LoVo (cell line): ENCODE measurements at regions not wholly inside any gene's neighbourhood (a gene's known extent, or its start where the extent isn't known, plus 50 kb on each side); places are given as distances from the start of the nearest gene placed in this dataset.
"Not testable (repeated sequence)": the region's sequence is repeated elsewhere in the genome, so short reads cannot be mapped to it uniquely, and the experiment has no call there.

Experiments
- DNase-seq: peaks from one replicate; pipeline ENCODE4 v3.0.0-alpha.2; 2016; ENCODE audit warnings: low spot score

GRCh38 chr5:145652700-145653099, 182.4 kb downstream of the PRELID2 start:
- DNase-seq: not testable (repeated sequence)

GRCh38 chr5:145647137-145647536, 188.0 kb downstream of the PRELID2 start:
- DNase-seq: not testable (repeated sequence)

DNA sequence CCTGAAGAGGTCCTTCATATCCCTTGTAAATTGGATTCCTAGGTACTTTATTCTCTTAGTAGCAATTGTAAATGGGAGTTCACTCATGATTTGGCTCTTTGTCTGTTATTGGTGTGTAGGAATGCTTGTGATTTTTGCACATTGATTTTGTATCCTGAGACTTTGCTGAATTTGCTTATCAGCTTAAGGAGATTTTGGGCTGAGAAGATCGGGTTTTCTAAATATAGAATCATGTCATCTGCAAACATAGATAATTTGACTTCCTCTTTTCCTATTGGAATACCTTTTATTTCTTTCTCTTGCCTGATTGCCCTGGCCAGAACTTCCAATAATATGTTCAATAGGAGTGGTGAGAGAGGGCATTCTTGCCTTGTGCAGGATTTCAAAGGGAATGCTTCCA, 191.9 kb downstream of the PRELID2 start:
- not testable (repeated sequence) for DNase-seq

DNA sequence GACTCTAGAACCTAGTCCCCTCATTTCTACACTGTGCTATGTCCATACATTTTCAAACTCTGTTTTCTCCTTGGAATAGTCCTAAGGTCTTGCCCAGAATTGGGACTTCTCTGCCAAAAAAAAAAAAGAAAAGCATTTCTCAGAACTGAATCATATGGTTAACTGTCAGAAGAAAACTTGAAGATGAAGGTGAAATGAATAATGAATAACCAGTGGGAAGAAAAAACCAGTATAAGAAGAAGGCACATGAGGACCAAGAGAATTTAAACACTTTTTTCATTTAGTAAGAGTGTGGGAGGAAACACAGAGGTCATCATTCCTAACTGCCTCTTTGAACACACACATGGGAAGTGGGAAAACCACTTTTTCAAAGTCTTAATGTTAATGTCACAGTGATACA, 197.7 kb downstream of the PRELID2 start:
- DNase-seq: no peak

DNA sequence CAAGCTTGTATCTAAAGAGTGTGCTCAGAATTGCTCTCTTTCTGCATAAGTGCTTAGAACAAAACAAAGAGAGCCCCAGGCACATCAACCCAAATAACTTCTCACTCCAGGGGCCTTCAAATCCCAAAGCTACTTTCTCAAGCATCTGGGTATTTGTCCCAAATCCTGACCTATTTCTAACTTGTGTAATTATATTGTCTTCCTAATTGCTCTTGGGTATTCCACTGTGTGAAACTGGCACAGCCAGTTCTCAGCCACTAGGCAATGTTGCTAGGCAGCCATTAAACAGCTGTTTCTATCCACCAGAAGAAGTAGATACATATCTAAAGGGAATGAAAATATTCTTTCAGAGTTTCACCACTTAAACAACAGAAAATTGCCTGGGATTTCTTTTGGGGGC, 198.8 kb downstream of the PRELID2 start:
- DNase-seq: no peak

DNA sequence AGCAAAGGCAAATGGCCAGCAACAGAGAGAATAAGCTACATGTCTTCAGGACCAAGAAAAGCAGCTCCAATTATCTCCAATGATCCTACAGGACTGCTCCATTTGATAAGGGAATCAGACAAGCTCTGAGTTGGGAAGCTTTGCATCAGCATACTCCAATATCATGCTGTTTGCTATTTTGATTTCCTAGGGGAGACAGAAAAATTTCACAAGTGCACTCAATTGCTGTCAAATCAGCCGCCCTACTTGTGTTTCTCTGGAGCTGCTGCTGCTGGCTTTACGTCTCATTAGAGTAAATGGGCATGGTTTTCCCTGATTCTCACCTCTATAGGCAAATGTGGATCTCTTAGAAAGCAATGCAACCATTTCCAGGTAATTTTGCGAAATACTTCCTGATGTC, 201.7 kb downstream of the PRELID2 start:
- no peak for DNase-seq

DNA sequence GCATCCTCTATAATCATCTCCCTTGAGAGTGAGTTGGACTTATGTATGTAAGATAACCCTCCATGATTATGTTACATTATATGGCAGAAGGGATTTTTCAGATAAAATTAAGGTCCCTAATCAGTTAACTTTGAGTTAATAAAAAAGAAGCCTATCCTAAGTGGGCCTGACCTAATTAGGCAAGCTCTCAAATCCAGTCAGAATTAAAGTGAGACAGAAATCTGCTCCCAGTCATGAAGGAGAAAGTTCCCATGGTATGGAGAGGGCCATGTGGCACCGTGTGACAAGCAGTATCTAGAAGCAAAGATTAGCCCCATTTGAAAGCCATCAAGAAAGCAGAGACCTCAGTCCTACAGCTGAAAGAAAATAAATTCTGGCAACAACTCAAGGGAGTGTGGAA, 202.4 kb downstream of the PRELID2 start:
- no peak for DNase-seq

- DNase-seq: no peak
These were observed 206.1 kb downstream of the PRELID2 start for GRCh38 chr5:145629047-145629446.

- no peak for DNase-seq
These were observed 206.6 kb downstream of the PRELID2 start for GRCh38 chr5:145628525-145628924.

GRCh38 chr5:145619806-145620310, 215.3 kb downstream of the PRELID2 start:
- no peak for DNase-seq

DNA sequence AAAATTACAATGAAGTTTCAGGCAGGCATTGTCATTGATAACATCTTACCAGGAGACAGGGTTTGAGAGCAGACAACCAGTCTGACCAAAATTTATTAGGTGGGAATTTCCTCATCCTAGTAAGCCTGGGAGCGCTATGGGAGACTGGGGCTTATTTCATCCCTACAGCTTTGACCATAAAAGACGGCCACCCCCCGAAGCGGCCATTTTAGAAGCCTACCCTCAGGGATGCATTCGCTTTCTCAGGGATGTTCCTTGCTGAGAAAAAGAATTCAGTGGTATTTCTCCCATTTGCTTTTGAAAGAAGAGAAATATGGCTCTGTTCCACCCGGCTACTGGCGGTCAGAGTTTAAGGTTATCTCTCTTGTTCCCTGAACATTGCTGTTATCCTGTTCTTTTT, 218.4 kb downstream of the PRELID2 start:
- DNase-seq: not testable (repeated sequence)

DNA sequence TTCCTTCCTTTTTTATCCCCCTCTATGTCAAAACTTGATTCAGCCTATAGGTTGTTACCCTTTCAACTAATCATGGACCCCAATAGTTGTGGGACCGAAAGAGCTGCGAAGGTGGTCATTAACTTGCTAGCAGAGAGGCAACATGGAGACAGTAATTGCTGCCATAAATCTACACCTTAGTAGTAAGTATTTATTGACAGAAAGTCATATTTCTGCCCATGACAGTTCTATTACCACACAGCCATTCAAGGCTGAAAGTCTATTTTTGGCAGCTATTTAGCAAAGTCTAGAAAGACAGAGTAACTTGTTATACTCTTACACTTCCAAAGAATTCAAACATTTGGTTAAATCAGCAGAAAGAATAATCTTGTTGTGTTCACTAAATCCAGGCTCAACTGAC, 236.2 kb downstream of the PRELID2 start:
- no peak for DNase-seq

DNA sequence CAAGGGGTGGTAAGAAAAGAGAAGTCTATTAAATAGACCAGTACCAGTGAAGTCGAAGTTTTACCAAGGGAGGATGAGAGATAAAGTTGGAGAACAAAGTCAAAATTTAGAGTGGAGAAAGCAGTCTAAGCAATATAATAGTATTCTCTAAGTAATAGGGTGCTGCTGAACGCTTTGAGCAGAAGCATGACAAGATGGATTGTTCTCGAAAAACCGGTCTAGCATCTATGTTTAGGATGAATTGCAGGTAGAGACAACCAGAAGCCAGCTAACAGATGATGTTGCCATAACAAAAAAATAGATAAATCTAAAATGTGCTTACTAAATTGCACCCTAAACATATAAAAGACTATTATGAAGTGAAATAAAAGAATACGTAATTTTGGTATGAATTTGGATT, 237.0 kb downstream of the PRELID2 start:
- DNase-seq: no peak

DNA sequence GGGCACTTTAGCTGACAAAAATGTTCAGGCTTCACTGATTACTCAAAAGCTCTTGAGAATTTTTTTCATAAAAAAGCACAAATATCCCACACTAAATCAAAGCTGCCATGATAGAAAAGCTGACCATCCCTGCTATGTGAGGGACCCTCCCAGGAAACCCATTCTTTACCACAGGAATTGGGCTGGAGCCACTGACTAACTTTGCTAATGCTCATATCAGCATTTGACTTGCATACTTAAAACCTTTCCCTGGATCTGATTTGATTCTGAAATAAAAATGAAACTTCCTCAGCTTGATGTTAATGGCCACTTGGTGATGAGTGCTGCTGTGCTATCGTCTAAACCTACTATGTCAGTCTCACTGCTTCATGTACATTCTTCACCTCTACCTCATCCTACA, 243.6 kb downstream of the PRELID2 start:
- no peak for DNase-seq

DNA sequence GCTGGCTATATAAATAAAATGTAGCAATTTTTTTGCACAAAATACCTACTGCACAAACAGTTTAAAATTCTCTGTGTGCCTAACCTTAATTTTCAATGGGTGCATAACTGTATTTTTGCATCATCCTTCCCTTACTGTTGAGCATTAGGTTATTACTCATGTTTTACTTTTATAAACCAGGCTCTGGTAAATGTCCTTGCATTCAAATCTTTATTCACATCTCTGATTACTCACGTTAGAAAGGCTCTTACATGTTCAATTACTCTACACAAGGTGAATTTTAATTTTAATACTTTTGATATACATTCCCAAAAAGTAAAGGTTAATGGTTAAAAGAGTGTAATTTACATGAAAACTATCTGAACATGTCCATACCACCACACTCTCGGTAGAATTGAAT, 246.1 kb downstream of the PRELID2 start:
- no peak for DNase-seq

DNA sequence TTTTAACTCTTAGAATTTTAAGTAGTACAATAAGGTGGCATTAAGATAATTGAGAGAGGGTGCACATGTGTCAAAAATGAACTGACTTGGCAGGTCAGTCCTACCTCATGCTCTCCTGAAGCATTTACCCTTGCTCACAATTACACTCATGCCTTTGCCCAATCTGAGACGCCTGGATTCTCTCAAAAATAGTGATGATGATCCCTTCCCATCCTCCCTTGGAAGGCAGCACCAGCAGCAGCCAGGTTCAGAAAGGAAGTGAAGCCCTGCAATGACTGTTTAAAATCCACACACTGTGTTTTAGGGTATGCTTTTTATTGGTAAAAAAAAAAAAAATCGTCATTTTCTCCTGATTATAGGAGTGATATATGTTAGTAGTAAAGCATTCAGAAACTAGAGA, 246.6 kb downstream of the PRELID2 start:
- no peak for DNase-seq

GRCh38 chr5:145588113-145588512, 247.0 kb downstream of the PRELID2 start:
- no peak for DNase-seq

DNA sequence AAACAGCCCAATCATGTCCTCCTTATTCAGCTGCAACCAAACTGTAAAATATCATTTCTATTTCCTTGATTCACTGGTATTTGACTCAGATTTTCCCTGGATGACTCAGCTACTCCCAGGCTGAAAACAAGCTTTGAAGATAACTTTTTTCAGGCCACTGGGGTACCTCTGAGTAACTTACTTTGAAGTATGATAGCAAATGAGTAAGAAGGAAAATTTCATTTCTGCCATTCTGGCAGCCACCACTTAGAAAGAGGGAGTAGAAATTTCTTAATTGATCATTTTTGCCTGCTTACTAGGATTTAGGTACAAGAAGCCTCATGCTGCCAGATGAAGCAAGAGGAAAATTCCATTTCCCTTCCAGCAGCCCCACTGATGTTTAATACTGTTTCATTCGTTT, 247.4 kb downstream of the PRELID2 start:
- peak; percentile 64 for DNase-seq

DNA sequence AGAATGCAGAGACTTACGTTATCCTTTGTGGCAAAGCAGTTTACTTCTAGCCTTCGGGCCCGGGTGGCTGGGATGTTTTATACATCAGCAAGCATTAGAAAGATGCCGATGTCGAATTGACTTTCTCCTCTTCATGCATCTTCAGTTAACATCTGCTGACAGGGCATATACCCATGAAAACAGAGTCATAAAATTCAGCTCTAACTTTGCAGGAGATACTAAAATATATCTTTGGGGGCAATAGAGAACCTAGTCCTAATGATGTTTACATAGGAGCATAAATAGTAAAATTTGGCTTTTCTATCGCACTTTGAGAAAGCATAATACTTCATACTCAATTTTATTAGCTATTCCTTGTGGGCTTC, 247.9 kb downstream of the PRELID2 start:
- DNase-seq: no peak

- DNase-seq: peak; percentile 49
These were observed 248.4 kb downstream of the PRELID2 start for GRCh38 chr5:145586661-145587307.

DNA sequence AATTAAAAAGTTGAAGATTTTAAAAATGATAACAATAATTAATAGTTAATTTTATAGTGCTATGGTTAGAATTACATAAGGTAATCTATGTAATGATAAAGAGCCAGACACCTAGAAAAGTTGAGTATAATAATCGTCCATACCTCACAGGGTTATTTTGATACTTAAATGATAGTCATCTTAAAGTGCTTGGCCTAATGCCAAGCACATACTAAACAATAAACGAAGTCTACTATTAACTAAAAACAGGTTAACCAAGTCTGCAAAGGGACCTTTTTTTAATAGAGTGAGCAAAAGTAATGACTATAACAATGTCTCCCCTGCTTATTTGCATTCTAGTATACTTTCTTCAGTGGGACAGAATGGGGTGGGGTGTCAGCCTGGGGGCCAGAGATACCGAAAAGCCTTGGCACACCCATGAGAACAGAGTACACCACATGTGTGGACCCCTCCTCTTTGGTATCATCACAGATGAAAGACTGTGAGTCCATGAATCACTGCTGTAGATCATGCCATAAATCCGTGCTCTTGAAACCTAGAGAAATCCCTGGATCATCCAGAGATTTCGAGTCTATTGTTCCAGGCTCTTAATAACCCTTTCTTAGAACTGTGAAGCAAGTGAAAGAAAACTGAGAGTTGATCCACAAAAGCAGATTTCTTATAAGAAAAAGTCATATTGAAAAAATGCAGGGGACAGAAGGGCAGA, 249.5 kb downstream of the PRELID2 start:
- DNase-seq: no peak

- no peak for DNase-seq
These were observed 255.8 kb downstream of the PRELID2 start for GRCh38 chr5:145579301-145579700.

- no peak for DNase-seq
These were observed 260.1 kb downstream of the PRELID2 start for GRCh38 chr5:145574889-145575573.
